ENCODE measurements at regions not wholly inside any gene's neighbourhood (a gene's known extent, or its start where the extent isn't known, plus 50 kb on each side); places are given as distances from the start of the nearest gene placed in this dataset.

- Histone ChIP-seq H4K20me1 (ENCODE audit: insufficient read depth) (no peaks in the 10 kb centered on the region), H3K27me3 (replicated peaks; ENCODE audit: insufficient read depth) (peaks cover 7% of the 10 kb centered on the region), H2AFZ (no peak overlapping the region), H3K36me3 (ENCODE audit: low read depth) (no peaks in the 10 kb centered on the region), H3K4me1 (ENCODE audit: insufficient read depth) (no peaks in the 10 kb centered on the region), H3K9ac (no peak overlapping the region), H3F3A (ENCODE audit: insufficient read depth) (no peaks in the 10 kb centered on the region), H3K4me2 (ENCODE audit: unreplicated experiment) (no peak overlapping the region), H3K27ac (no peak overlapping the region), H3K4me3 (no peak overlapping the region), H3K9me2 (ENCODE audit: insufficient read depth) (no peaks in the 10 kb centered on the region), H3K79me2 (ENCODE audit: insufficient read depth) (no peaks in the 10 kb centered on the region), H3K9me3 (ENCODE audit: low read depth) (no peaks in the 10 kb centered on the region)
- DNase-seq = peak; percentile 50
- 33 to 41% methylated on average over 11 of the region's 11 CpGs for WGBS, 2 experiments (ENCODE audit: low coverage in 1 of 2, low lambda C conversion rate in 2 of 2, missing lambda C conversion rate in 2 of 2)
- in situ Hi-C loops (cut with MboI) = no loop called here
- TF ChIP-seq EZH2 (IDR thresholded peaks at IDR 0.05; ENCODE audit: insufficient read depth, poor library complexity, severe bottlenecking) = no peak
- no peak for TF ChIP-seq EZH2phosphoT487 (IDR thresholded peaks at IDR 0.05; ENCODE audit: insufficient read depth, low read depth)
These were observed 173.7 kb upstream of the SSTR4 start for GRCh38 chr20:22861231-22861980.

GRCh38 chr20:22861990-22862389 is 173.1 kb upstream of the SSTR4 start:
- H3K27me3 ChIP-seq (replicated peaks; ENCODE audit: insufficient read depth) = peaks cover 7% of the 10 kb centered on the region

GRCh38 chr20:22862671-22863230 is 172.4 kb upstream of the SSTR4 start:
- no peak for TF ChIP-seq EZH2phosphoT487 (IDR thresholded peaks at IDR 0.05; ENCODE audit: insufficient read depth, low read depth)
- no peak for TF ChIP-seq EZH2 (IDR thresholded peaks at IDR 0.05; ENCODE audit: insufficient read depth, poor library complexity, severe bottlenecking)
- no peak for DNase-seq
- Histone ChIP-seq H4K20me1 (ENCODE audit: insufficient read depth) (no peaks in the 10 kb centered on the region), H3K9ac (no peak overlapping the region), H3K27ac (no peak overlapping the region), H3K9me2 (ENCODE audit: insufficient read depth) (no peaks in the 10 kb centered on the region), H2AFZ (no peak overlapping the region), H3K27me3 (replicated peaks; ENCODE audit: insufficient read depth) (peaks cover 12% of the 10 kb centered on the region), H3K9me3 (ENCODE audit: low read depth) (no peaks in the 10 kb centered on the region), H3F3A (ENCODE audit: insufficient read depth) (no peaks in the 10 kb centered on the region), H3K4me1 (ENCODE audit: insufficient read depth) (no peaks in the 10 kb centered on the region), H3K79me2 (ENCODE audit: insufficient read depth) (no peaks in the 10 kb centered on the region), H3K36me3 (ENCODE audit: low read depth) (no peaks in the 10 kb centered on the region), H3K4me2 (ENCODE audit: unreplicated experiment) (no peak overlapping the region), H3K4me3 (no peak overlapping the region)
- 83 to 85% methylated on average over 11 of the region's 11 CpGs for WGBS, 2 experiments (ENCODE audit: low coverage in 1 of 2, low lambda C conversion rate in 2 of 2, missing lambda C conversion rate in 2 of 2)
- in situ Hi-C loops (cut with MboI) = no loop called here

More at GRCh38 chr20:22861990-22862389, 173.1 kb upstream of the SSTR4 start:
- Histone ChIP-seq H3K9me3 (ENCODE audit: low read depth) (no peaks in the 10 kb centered on the region), H3F3A (ENCODE audit: insufficient read depth) (no peaks in the 10 kb centered on the region), H3K79me2 (ENCODE audit: insufficient read depth) (no peaks in the 10 kb centered on the region), H3K4me1 (ENCODE audit: insufficient read depth) (no peaks in the 10 kb centered on the region), H3K27ac (no peak overlapping the region), H3K36me3 (ENCODE audit: low read depth) (no peaks in the 10 kb centered on the region), H3K4me2 (ENCODE audit: unreplicated experiment) (no peak overlapping the region), H3K9ac (no peak overlapping the region), H3K9me2 (ENCODE audit: insufficient read depth) (no peaks in the 10 kb centered on the region), H4K20me1 (ENCODE audit: insufficient read depth) (no peaks in the 10 kb centered on the region), H2AFZ (no peak overlapping the region), H3K4me3 (no peak overlapping the region)
- in situ Hi-C loops (cut with MboI) = no loop called here
- no peak for DNase-seq
- WGBS, 2 experiments (ENCODE audit: low coverage in 1 of 2, low lambda C conversion rate in 2 of 2, missing lambda C conversion rate in 2 of 2) = 81 to 85% methylated on average over 10 of the region's 10 CpGs
- TF ChIP-seq EZH2phosphoT487 (IDR thresholded peaks at IDR 0.05; ENCODE audit: insufficient read depth, low read depth) (no peak), EZH2 (IDR thresholded peaks at IDR 0.05; ENCODE audit: insufficient read depth, poor library complexity, severe bottlenecking) (no peak)

DNA sequence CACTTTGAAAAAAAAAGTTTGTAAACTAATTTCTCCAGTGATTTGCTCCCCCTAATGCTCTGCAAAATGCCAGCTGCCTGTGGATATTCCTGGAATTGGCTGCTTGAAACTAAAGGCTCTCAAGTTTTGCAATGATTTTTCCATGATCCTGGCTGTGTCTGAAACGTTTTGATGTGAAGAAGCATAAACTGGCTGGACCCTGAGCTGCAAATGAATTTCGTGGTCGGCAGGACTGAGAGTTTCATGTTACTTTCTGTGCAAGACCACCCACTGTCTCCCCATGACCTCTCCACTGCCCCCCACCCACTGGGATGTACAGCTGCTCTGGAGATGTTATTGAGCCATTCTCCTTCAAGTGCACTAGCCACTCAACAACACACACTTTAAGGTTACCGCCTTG is 171.3 kb upstream of the SSTR4 start:
- DNase-seq = no peak
- 31% methylated on average over 3 to 4 of the region's 4 CpGs for WGBS, 2 experiments (ENCODE audit: low coverage in 1 of 2, low lambda C conversion rate in 2 of 2, missing lambda C conversion rate in 2 of 2)
- no peaks in the 10 kb centered on the region for H3K79me2 ChIP-seq (ENCODE audit: insufficient read depth)
- H4K20me1 ChIP-seq (ENCODE audit: insufficient read depth) = no peaks in the 10 kb centered on the region
- H3K9ac ChIP-seq = no peak overlapping the region
- TF ChIP-seq EZH2phosphoT487 (IDR thresholded peaks at IDR 0.05; ENCODE audit: insufficient read depth, low read depth) = no peak
- TF ChIP-seq EZH2 (IDR thresholded peaks at IDR 0.05; ENCODE audit: insufficient read depth, poor library complexity, severe bottlenecking) = no peak
- H3K4me3 ChIP-seq = no peak overlapping the region
- no peak overlapping the region for H2AFZ ChIP-seq
- no peaks in the 10 kb centered on the region for H3K4me1 ChIP-seq (ENCODE audit: insufficient read depth)
- no peaks in the 10 kb centered on the region for H3K9me3 ChIP-seq (ENCODE audit: low read depth)
- in situ Hi-C loops (cut with MboI) = no loop called here
- H3K27me3 ChIP-seq (replicated peaks; ENCODE audit: insufficient read depth) = peaks cover 19% of the 10 kb centered on the region
- H3K36me3 ChIP-seq (ENCODE audit: low read depth) = no peaks in the 10 kb centered on the region
- H3K27ac ChIP-seq = no peak overlapping the region
- no peak overlapping the region for H3K4me2 ChIP-seq (ENCODE audit: unreplicated experiment)
- H3F3A ChIP-seq (ENCODE audit: insufficient read depth) = no peaks in the 10 kb centered on the region
- no peaks in the 10 kb centered on the region for H3K9me2 ChIP-seq (ENCODE audit: insufficient read depth)
